Neural progenitor cell (in vitro differentiated cells): ENCODE measurements at regions not wholly inside any gene's neighbourhood (a gene's known extent, or its start where the extent isn't known, plus 50 kb on each side); places are given as distances from the start of the nearest gene placed in this dataset.

Experiments
- EZH2 ChIP-seq: fragments of 200-600 bp; sonication (generic); IDR thresholded peaks from 2 replicates; pipeline ENCODE4 v1.6.1; 2017; ENCODE audit warnings: antibody characterized with exemption, mild to moderate bottlenecking, moderate library complexity
- EZH2phosphoT487 ChIP-seq: fragments of 200-600 bp; sonication (generic); IDR thresholded peaks from 2 replicates; pipeline ENCODE4 v1.6.1; 2017; ENCODE audit warnings: antibody characterized with exemption

GRCh38 chr2:75822336-75822735, 111.6 kb upstream of the GCFC2 start:
- TF ChIP-seq EZH2: no peak
- TF ChIP-seq EZH2phosphoT487: no peak
